H9 (cell line): ENCODE measurements at regions not wholly inside any gene's neighbourhood (a gene's known extent, or its start where the extent isn't known, plus 50 kb on each side); places are given as distances from the start of the nearest gene placed in this dataset.

Experiments used
- DNase-seq: peaks from one replicate; pipeline ENCODE4 v3.0.0-alpha.2; 2017
- H2AFZ ChIP-seq: one replicate; pipeline ENCODE4 v1.6.1; 2013; ENCODE audit warnings: mild to moderate bottlenecking, low read length, control low read depth, moderate library complexity
- H2AK5ac ChIP-seq: 2 replicates; pipeline ENCODE4 v1.6.1; 2013; ENCODE audit warnings: low read length, control low read depth, mixed read lengths; ENCODE audit not compliant: insufficient read length
- H2BK120ac ChIP-seq: one replicate; pipeline ENCODE4 v1.6.1; 2013; ENCODE audit warnings: low read depth, mild to moderate bottlenecking, low read length, control low read depth, inconsistent platforms; ENCODE audit not compliant: poor library complexity, severe bottlenecking
- H2BK12ac ChIP-seq: 2 replicates; pipeline ENCODE4 v1.6.1; 2013; ENCODE audit warnings: low read length, control low read depth, mixed read lengths, low read depth; ENCODE audit not compliant: insufficient read length
- H2BK15ac ChIP-seq: 2 replicates; pipeline ENCODE4 v1.6.1; 2013; ENCODE audit warnings: low read depth, low read length, control low read depth
- H2BK20ac ChIP-seq: one replicate; pipeline ENCODE4 v1.6.1; 2013; ENCODE audit warnings: low read depth, mild to moderate bottlenecking, low read length, control low read depth, inconsistent platforms; ENCODE audit not compliant: poor library complexity, severe bottlenecking
- H2BK5ac ChIP-seq: 2 replicates; pipeline ENCODE4 v1.6.1; 2013; ENCODE audit warnings: low read length, control low read depth, mixed read lengths; ENCODE audit not compliant: insufficient read length
- H3K14ac ChIP-seq: 2 replicates; pipeline ENCODE4 v1.6.1; 2013; ENCODE audit warnings: low read length, control low read depth; ENCODE audit not compliant: insufficient read depth
- H3K18ac ChIP-seq: 2 replicates; pipeline ENCODE4 v1.6.1; 2013; ENCODE audit warnings: low read depth, mild to moderate bottlenecking, mixed read lengths, low read length, control low read depth; ENCODE audit not compliant: insufficient read length
- H3K23ac ChIP-seq: 2 replicates; pipeline ENCODE4 v1.6.1; 2013; ENCODE audit warnings: low read length, control low read depth, mixed read lengths, low read depth; ENCODE audit not compliant: insufficient read length
- H3K23me2 ChIP-seq: 2 replicates; pipeline ENCODE4 v1.6.1; 2013; ENCODE audit warnings: low read depth, mild to moderate bottlenecking, mixed read lengths, low read length, control low read depth; ENCODE audit not compliant: insufficient read length, poor library complexity, severe bottlenecking
- H3K27ac ChIP-seq: 2 replicates; pipeline ENCODE4 v1.5.1; 2013; ENCODE audit warnings: low read length, control low read depth, mixed read lengths, low read depth; ENCODE audit not compliant: insufficient read length
- H3K27me3 ChIP-seq: 2 replicates; pipeline ENCODE4 v1.6.1; 2013; ENCODE audit warnings: low read length, control low read depth, inconsistent platforms; ENCODE audit not compliant: insufficient read depth
- H3K4ac ChIP-seq: 2 replicates; pipeline ENCODE4 v1.6.1; 2013; ENCODE audit warnings: low read depth, mild to moderate bottlenecking, control low read depth, inconsistent platforms, low read length, moderate library complexity
- H3K4me1 ChIP-seq: 2 replicates; pipeline ENCODE4 v1.6.1; 2013; ENCODE audit warnings: low read length, control low read depth, inconsistent platforms; ENCODE audit not compliant: insufficient read depth
- H3K4me2 ChIP-seq: 2 replicates; pipeline ENCODE4 v1.6.1; 2013; ENCODE audit warnings: low read length, control low read depth, mixed read lengths; ENCODE audit not compliant: insufficient read length, insufficient read depth
- H3K56ac ChIP-seq: 2 replicates; pipeline ENCODE4 v1.6.1; 2013; ENCODE audit warnings: low read depth, mild to moderate bottlenecking, mixed read lengths, low read length, control low read depth; ENCODE audit not compliant: insufficient read length
- H3K79me1 ChIP-seq: 2 replicates; pipeline ENCODE4 v1.6.1; 2013; ENCODE audit warnings: low read depth, mild to moderate bottlenecking, moderate library complexity, low read length, control low read depth, inconsistent platforms; ENCODE audit not compliant: insufficient read depth, poor library complexity, severe bottlenecking
- H3K79me2 ChIP-seq: 2 replicates; pipeline ENCODE4 v1.6.1; 2013; ENCODE audit warnings: low read length, control low read depth, inconsistent platforms; ENCODE audit not compliant: insufficient read depth
- H3K9ac ChIP-seq: 2 replicates; pipeline ENCODE4 v1.6.1; 2013; ENCODE audit warnings: low read length, control low read depth, mixed read lengths; ENCODE audit not compliant: insufficient read length; ENCODE audit errors: extremely low read depth
- H3K9me3 ChIP-seq: one replicate; pipeline ENCODE4 v1.6.1; 2013; ENCODE audit warnings: low read depth, low read length, inconsistent platforms; ENCODE audit not compliant: control insufficient read depth
- H3T11ph ChIP-seq: one replicate; pipeline ENCODE4 v1.6.1; 2013; ENCODE audit warnings: mild to moderate bottlenecking, low read length, control low read depth, inconsistent platforms
- H4K20me1 ChIP-seq: one replicate; pipeline ENCODE4 v1.6.1; 2013; ENCODE audit not compliant: control insufficient read depth, insufficient read length, insufficient read depth
- H4K5ac ChIP-seq: 2 replicates; pipeline ENCODE4 v1.6.1; 2013; ENCODE audit warnings: low read depth, mild to moderate bottlenecking, mixed read lengths, low read length, control low read depth; ENCODE audit not compliant: insufficient read length
- H4K8ac ChIP-seq: replicated peaks from 2 replicates; pipeline ENCODE4 v1.6.1; 2013; ENCODE audit warnings: low read length, control low read depth, mixed read lengths, low read depth; ENCODE audit not compliant: insufficient read length
- H4K91ac ChIP-seq: 2 replicates; pipeline ENCODE4 v1.6.1; 2013; ENCODE audit warnings: low read depth, mild to moderate bottlenecking, moderate library complexity, mixed read lengths, low read length, control low read depth; ENCODE audit not compliant: insufficient read length
- H3K27ac Mint-ChIP-seq, 3 experiments: 2 replicates in 2 of 3; 3 replicates in 1 of 3; pipeline ENCODE4 v1.8.0; 2020 to 2021; ENCODE audit warnings: mixed read lengths in 3 of 3, mild to moderate bottlenecking in 1 of 3, moderate library complexity in 1 of 3
- H3K27me3 Mint-ChIP-seq: 2 replicates; pipeline ENCODE4 v1.8.0; 2021; ENCODE audit warnings: low read depth, mild to moderate bottlenecking, moderate library complexity, mixed read lengths
- H3K36me3 Mint-ChIP-seq, 3 experiments: 2 replicates in 2 of 3; 3 replicates in 1 of 3; pipeline ENCODE4 v1.8.0; 2020 to 2021; ENCODE audit warnings: low read depth in 3 of 3, mixed read lengths in 3 of 3; ENCODE audit not compliant: insufficient read depth in 1 of 3
- H3K4me1 Mint-ChIP-seq, 2 experiments: 2 replicates each; pipeline ENCODE4 v1.8.0; 2020; ENCODE audit warnings: mixed read lengths in 2 of 2
- H3K4me3 Mint-ChIP-seq, 2 experiments: 2 replicates in 1 of 2; 3 replicates in 1 of 2; pipeline ENCODE4 v1.8.0; 2020 to 2021; ENCODE audit warnings: mild to moderate bottlenecking in 2 of 2, mixed read lengths in 2 of 2, moderate library complexity in 1 of 2
- H3K9me3 Mint-ChIP-seq, 2 experiments: 2 replicates in 1 of 2; 3 replicates in 1 of 2; pipeline ENCODE4 v1.8.0; 2020; ENCODE audit warnings: mild to moderate bottlenecking in 2 of 2, mixed read lengths in 2 of 2, moderate library complexity in 1 of 2
- CTCF ChIP-seq: fragments of 200-600 bp; sonication (generic); conservative IDR thresholded peaks from 3 replicates; pipeline ENCODE4 v1.8.0; 2021; ENCODE audit warnings: antibody characterized with exemption, mild to moderate bottlenecking
- WGBS: extraction: QIAGEN DNeasy Blood & Tissue Kit; methylation state at CpG from one replicate; pipeline ENCODE4 v1.1.7; 2013; ENCODE audit warnings: missing lambda C conversion rate, low lambda C conversion rate, mixed read lengths; ENCODE audit not compliant: insufficient read length; ENCODE audit errors: extremely low coverage; 5-methylcytosine and 5-hydroxymethylcytosine counted together

- Histone ChIP-seq H3K27me3 (no peaks in the 10 kb centered on the region; the same call in 1 of the 2 replicates), H2BK20ac (no peak overlapping the region), H2BK12ac (no peak overlapping the region), H3K27ac (no peak overlapping the region), H3K4ac (no peak overlapping the region), H3K56ac (no peak overlapping the region), H2AK5ac (no peak overlapping the region), H3K79me2 (no peaks in the 10 kb centered on the region), H3K79me1 (no peaks in the 10 kb centered on the region), H3K23ac (no peak overlapping the region), H2BK15ac (no peak overlapping the region), H3K9ac (no peak overlapping the region), H4K20me1 (no peaks in the 10 kb centered on the region), H4K91ac (no peak overlapping the region), H2BK5ac (no peak overlapping the region), H3K9me3 (no peaks in the 10 kb centered on the region), H3K4me2 (no peak overlapping the region), H3K23me2 (no peaks in the 10 kb centered on the region), H3K14ac (no peak overlapping the region), H2AFZ (no peak overlapping the region), H4K8ac (no peak overlapping the region), H2BK120ac (no peak overlapping the region), H4K5ac (no peak overlapping the region), H3K4me1 (no peaks in the 10 kb centered on the region; the same call in 1 of the 2 replicates), H3K18ac (no peak overlapping the region), H3T11ph (no peak overlapping the region)
- H3K4me3 Mint-ChIP-seq: no peak overlapping the region
- no CpG with 5 or more reads among the region's 2 CpGs for WGBS
- TF ChIP-seq CTCF: no peak
- H3K9me3 Mint-ChIP-seq: peaks cover 3 to 11% of the 10 kb centered on the region in 2 experiments
- no peak for DNase-seq
- no peak overlapping the region for H3K27ac Mint-ChIP-seq
- peaks cover 2 to 13% of the 10 kb centered on the region in 2 experiments for H3K4me1 Mint-ChIP-seq
- H3K27me3 Mint-ChIP-seq: no peaks in the 10 kb centered on the region; the same call in 1 of the 2 replicates
- H3K36me3 Mint-ChIP-seq: peaks cover 1 to 2% (median 2%) of the 10 kb centered on the region in 3 experiments; a peak in 3 of 7 replicates
Measured at GRCh38 chr11:43172477-43172876, 139.3 kb upstream of the API5 start.
